ENCODE measurements at regions not wholly inside any gene's neighbourhood (a gene's known extent, or its start where the extent isn't known, plus 50 kb on each side); places are given as distances from the start of the nearest gene placed in this dataset.
"Not testable (repeated sequence)": the region's sequence is repeated elsewhere in the genome, so short reads cannot be mapped to it uniquely, and the experiment has no call there.

DNA sequence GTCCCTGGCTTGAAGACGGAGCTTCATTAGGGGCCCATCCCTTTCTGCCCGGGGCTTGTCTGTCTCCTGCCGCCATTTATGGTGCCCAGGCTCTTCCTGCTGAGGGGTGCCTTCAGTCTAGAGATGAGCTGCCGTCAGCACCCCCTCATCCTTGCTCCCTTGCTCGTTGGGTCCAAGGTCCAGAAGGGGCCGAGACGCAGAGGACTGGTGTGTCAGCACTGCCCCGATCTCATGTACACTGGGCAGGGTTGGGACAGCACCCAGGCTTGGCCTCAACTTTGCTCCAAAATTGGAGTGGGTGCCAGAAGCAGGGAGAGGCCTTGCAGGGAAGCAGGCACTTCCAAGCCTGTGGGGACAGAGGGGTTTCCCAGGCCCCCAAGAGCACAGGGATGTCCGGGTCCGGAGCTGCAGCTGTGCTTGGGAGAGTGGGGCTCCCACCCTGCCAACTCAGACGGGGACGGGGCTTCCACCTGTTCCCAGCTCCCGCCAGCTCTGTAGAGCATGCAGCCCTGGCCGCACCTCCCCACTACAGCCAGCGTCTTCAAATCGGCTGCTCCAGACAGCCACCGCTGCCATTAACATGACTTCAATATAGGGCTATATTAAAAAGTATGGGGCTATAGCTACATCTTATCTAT is 488.8 kb downstream of the TENT5A start:
- Histone ChIP-seq H3K9ac (ENCODE audit: low read depth, low read length) (no peak overlapping the region), H3K4me1 (ENCODE audit: control insufficient read depth, insufficient read depth, low read length) (no peaks in the 10 kb centered on the region), H3K27me3 (ENCODE audit: control insufficient read depth, insufficient read depth, low read length) (no peaks in the 10 kb centered on the region), H3K36me3 (ENCODE audit: control insufficient read depth, insufficient read depth, low read length) (no peaks in the 10 kb centered on the region), H3K4me3 (ENCODE audit: low read depth, low read length) (no peak overlapping the region), H3K9me3 (ENCODE audit: control insufficient read depth, insufficient read depth, low read length) (no peaks in the 10 kb centered on the region)

DNA sequence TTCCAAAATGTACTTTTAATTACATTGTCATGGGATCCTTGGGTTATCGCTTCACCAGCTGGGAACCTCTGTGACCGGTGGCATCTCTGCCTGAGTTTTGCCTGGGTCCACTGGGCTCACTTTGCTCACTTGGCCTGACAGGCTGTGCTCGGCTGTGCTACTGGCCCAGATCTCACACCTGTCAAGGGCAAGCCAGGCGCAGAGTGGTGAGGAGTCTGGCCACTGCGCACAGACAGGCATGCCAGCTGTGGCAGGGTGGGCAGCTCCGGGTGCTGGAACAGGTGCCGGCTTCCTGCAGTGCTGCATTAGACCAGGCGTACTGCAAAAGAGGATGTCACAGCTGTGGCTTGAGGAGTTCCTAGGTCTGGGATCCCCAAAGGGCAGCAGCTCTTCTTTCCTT is 489.8 kb downstream of the TENT5A start:
- H3K4me3 ChIP-seq (ENCODE audit: low read depth, low read length), result no peak overlapping the region
- no peaks in the 10 kb centered on the region for H3K27me3 ChIP-seq (ENCODE audit: control insufficient read depth, insufficient read depth, low read length)
- no peak overlapping the region for H3K9ac ChIP-seq (ENCODE audit: low read depth, low read length)
- no peaks in the 10 kb centered on the region for H3K36me3 ChIP-seq (ENCODE audit: control insufficient read depth, insufficient read depth, low read length)
- no peaks in the 10 kb centered on the region for H3K9me3 ChIP-seq (ENCODE audit: control insufficient read depth, insufficient read depth, low read length)
- no peaks in the 10 kb centered on the region for H3K4me1 ChIP-seq (ENCODE audit: control insufficient read depth, insufficient read depth, low read length)

DNA sequence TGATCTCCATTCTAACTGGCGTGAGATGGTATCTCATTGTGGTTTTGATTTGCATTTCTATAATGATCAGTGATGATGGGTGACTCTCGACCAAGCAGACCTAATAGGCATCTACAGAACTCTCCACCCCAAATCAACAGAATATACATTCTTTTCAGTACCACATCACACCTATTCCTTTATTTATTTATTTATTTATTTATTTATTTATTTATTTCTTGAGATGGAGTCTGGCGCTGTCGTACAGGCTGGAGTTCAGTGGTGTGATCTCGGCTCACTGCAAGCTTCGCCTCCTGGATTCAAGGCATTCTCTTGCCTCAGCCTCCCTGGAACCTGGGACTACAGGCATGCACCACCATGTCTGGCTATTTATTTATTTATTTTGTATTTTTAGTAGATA is 496.3 kb downstream of the TENT5A start:
- not testable (repeated sequence) for H3K27me3 ChIP-seq (ENCODE audit: control insufficient read depth, insufficient read depth, low read length); H3K36me3 ChIP-seq (ENCODE audit: control insufficient read depth, insufficient read depth, low read length); H3K9ac ChIP-seq (ENCODE audit: low read depth, low read length); H3K4me3 ChIP-seq (ENCODE audit: low read depth, low read length); H3K4me1 ChIP-seq (ENCODE audit: control insufficient read depth, insufficient read depth, low read length); H3K9me3 ChIP-seq (ENCODE audit: control insufficient read depth, insufficient read depth, low read length)

DNA sequence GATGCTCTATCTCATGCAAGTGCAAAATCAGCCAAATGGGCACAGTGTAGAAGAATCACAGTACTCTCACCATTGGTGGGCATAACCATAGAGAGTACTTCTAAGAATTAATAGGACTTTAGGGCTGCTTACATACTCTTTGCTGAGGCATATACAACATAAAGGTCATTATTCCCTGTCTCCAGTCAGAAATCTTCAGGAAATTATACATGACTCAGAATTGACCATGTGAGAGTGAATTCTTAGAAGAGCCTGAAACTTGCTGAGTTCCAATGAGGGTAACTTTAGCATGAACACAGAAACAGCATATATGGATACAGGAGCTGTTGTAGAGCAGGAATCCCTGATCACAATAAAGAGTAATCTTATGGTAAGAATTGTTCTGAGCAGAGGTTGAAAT is 498.7 kb downstream of the TENT5A start:
- H3K36me3 ChIP-seq (ENCODE audit: control insufficient read depth, insufficient read depth, low read length), result no peaks in the 10 kb centered on the region
- no peaks in the 10 kb centered on the region for H3K4me1 ChIP-seq (ENCODE audit: control insufficient read depth, insufficient read depth, low read length)

GRCh38 chr6:81252231-81252630 is 500.2 kb downstream of the TENT5A start:
- no peaks in the 10 kb centered on the region for H3K4me1 ChIP-seq (ENCODE audit: control insufficient read depth, insufficient read depth, low read length)
- H3K4me3 ChIP-seq (ENCODE audit: low read depth, low read length), result no peak overlapping the region
- H3K9me3 ChIP-seq (ENCODE audit: control insufficient read depth, insufficient read depth, low read length), result no peaks in the 10 kb centered on the region
- H3K9ac ChIP-seq (ENCODE audit: low read depth, low read length), result no peak overlapping the region
- H3K36me3 ChIP-seq (ENCODE audit: control insufficient read depth, insufficient read depth, low read length), result no peaks in the 10 kb centered on the region
- no peaks in the 10 kb centered on the region for H3K27me3 ChIP-seq (ENCODE audit: control insufficient read depth, insufficient read depth, low read length)

More for the DNA sequence above, 498.7 kb downstream of the TENT5A start:
- Histone ChIP-seq H3K9me3 (ENCODE audit: control insufficient read depth, insufficient read depth, low read length) (no peaks in the 10 kb centered on the region), H3K4me3 (ENCODE audit: low read depth, low read length) (no peak overlapping the region), H3K27me3 (ENCODE audit: control insufficient read depth, insufficient read depth, low read length) (no peaks in the 10 kb centered on the region), H3K9ac (ENCODE audit: low read depth, low read length) (no peak overlapping the region)

DNA sequence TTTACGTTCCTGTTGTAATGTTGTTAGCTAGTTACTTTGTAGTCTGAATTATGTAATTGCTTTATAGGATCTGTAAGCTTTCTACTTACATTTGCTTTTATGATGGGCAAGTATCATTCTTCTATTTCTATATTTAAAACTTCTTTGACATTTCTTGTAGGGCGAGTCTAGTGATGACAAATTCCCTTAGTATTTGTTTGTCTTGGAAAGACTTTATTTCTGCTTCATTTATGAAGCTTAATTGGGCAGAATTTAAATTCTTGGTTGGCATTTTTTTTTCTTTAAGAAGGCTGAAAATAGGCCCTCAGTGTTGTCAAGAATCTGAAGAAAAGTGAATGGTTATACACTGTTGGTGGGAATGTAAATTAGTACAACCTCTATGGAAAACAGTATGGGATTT is 506.3 kb downstream of the TENT5A start:
- Histone ChIP-seq H3K9me3 (ENCODE audit: control insufficient read depth, insufficient read depth, low read length) (no peaks in the 10 kb centered on the region), H3K4me1 (ENCODE audit: control insufficient read depth, insufficient read depth, low read length) (no peaks in the 10 kb centered on the region), H3K36me3 (ENCODE audit: control insufficient read depth, insufficient read depth, low read length) (no peaks in the 10 kb centered on the region), H3K4me3 (ENCODE audit: low read depth, low read length) (no peak overlapping the region), H3K27me3 (ENCODE audit: control insufficient read depth, insufficient read depth, low read length) (no peaks in the 10 kb centered on the region), H3K9ac (ENCODE audit: low read depth, low read length) (no peak overlapping the region)

GRCh38 chr6:81242624-81243023 is 509.9 kb downstream of the TENT5A start:
- Histone ChIP-seq H3K36me3 (ENCODE audit: control insufficient read depth, insufficient read depth, low read length) (no peaks in the 10 kb centered on the region), H3K9ac (ENCODE audit: low read depth, low read length) (no peak overlapping the region), H3K4me3 (ENCODE audit: low read depth, low read length) (no peak overlapping the region), H3K9me3 (ENCODE audit: control insufficient read depth, insufficient read depth, low read length) (no peaks in the 10 kb centered on the region), H3K27me3 (ENCODE audit: control insufficient read depth, insufficient read depth, low read length) (no peaks in the 10 kb centered on the region), H3K4me1 (ENCODE audit: control insufficient read depth, insufficient read depth, low read length) (no peaks in the 10 kb centered on the region)

- H3K9me3 ChIP-seq (ENCODE audit: control insufficient read depth, insufficient read depth, low read length), result no peaks in the 10 kb centered on the region
- no peaks in the 10 kb centered on the region for H3K36me3 ChIP-seq (ENCODE audit: control insufficient read depth, insufficient read depth, low read length)
- H3K4me1 ChIP-seq (ENCODE audit: control insufficient read depth, insufficient read depth, low read length), result no peaks in the 10 kb centered on the region
- H3K27me3 ChIP-seq (ENCODE audit: control insufficient read depth, insufficient read depth, low read length), result no peaks in the 10 kb centered on the region
- no peak overlapping the region for H3K9ac ChIP-seq (ENCODE audit: low read depth, low read length)
- H3K4me3 ChIP-seq (ENCODE audit: low read depth, low read length), result no peak overlapping the region
Observed at GRCh38 chr6:81241126-81242041, 511.1 kb downstream of the TENT5A start.

DNA sequence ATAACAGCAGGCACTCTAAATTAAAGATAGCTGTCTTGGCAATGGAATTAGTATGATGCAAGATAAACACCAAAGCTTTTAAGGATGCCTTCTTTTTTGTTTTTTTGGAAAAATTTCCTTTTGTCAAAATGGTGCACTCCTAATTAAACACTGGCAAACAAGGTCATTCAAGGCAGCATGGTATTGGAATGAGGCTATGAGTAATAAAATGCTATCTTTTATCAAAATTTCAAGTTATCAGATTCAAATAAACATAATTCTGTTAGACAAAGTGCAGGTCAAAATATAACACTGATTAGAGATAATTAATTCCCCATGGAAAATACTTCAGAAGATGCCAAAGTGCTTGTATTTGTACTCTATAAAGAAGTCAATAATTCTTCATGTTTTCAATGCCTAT is 514.1 kb downstream of the TENT5A start:
- Histone ChIP-seq H3K9ac (ENCODE audit: low read depth, low read length) (no peak overlapping the region), H3K36me3 (ENCODE audit: control insufficient read depth, insufficient read depth, low read length) (no peaks in the 10 kb centered on the region), H3K9me3 (ENCODE audit: control insufficient read depth, insufficient read depth, low read length) (no peaks in the 10 kb centered on the region), H3K27me3 (ENCODE audit: control insufficient read depth, insufficient read depth, low read length) (no peaks in the 10 kb centered on the region), H3K4me1 (ENCODE audit: control insufficient read depth, insufficient read depth, low read length) (no peaks in the 10 kb centered on the region), H3K4me3 (ENCODE audit: low read depth, low read length) (no peak overlapping the region)

- no peaks in the 10 kb centered on the region for H3K4me1 ChIP-seq (ENCODE audit: control insufficient read depth, insufficient read depth, low read length)
Observed at GRCh38 chr6:81237226-81237625, 515.3 kb downstream of the TENT5A start.

GRCh38 chr6:81235512-81235911 is 517.0 kb downstream of the TENT5A start:
- Histone ChIP-seq H3K9me3 (ENCODE audit: control insufficient read depth, insufficient read depth, low read length) (no peaks in the 10 kb centered on the region), H3K36me3 (ENCODE audit: control insufficient read depth, insufficient read depth, low read length) (no peaks in the 10 kb centered on the region), H3K4me3 (ENCODE audit: low read depth, low read length) (no peak overlapping the region), H3K27me3 (ENCODE audit: control insufficient read depth, insufficient read depth, low read length) (no peaks in the 10 kb centered on the region), H3K9ac (ENCODE audit: low read depth, low read length) (no peak overlapping the region), H3K4me1 (ENCODE audit: control insufficient read depth, insufficient read depth, low read length) (no peaks in the 10 kb centered on the region)

More at GRCh38 chr6:81237226-81237625, 515.3 kb downstream of the TENT5A start:
- no peak overlapping the region for H3K4me3 ChIP-seq (ENCODE audit: low read depth, low read length)
- H3K27me3 ChIP-seq (ENCODE audit: control insufficient read depth, insufficient read depth, low read length), result no peaks in the 10 kb centered on the region
- no peaks in the 10 kb centered on the region for H3K36me3 ChIP-seq (ENCODE audit: control insufficient read depth, insufficient read depth, low read length)
- H3K9me3 ChIP-seq (ENCODE audit: control insufficient read depth, insufficient read depth, low read length), result no peaks in the 10 kb centered on the region
- no peak overlapping the region for H3K9ac ChIP-seq (ENCODE audit: low read depth, low read length)

- no peaks in the 10 kb centered on the region for H3K36me3 ChIP-seq (ENCODE audit: control insufficient read depth, insufficient read depth, low read length)
- H3K9me3 ChIP-seq (ENCODE audit: control insufficient read depth, insufficient read depth, low read length), result no peaks in the 10 kb centered on the region
- H3K27me3 ChIP-seq (ENCODE audit: control insufficient read depth, insufficient read depth, low read length), result no peaks in the 10 kb centered on the region
- no peak overlapping the region for H3K9ac ChIP-seq (ENCODE audit: low read depth, low read length)
- no peaks in the 10 kb centered on the region for H3K4me1 ChIP-seq (ENCODE audit: control insufficient read depth, insufficient read depth, low read length)
- no peak overlapping the region for H3K4me3 ChIP-seq (ENCODE audit: low read depth, low read length)
Observed at GRCh38 chr6:81233990-81234389, 518.5 kb downstream of the TENT5A start.
